HCT116 (cell line): ENCODE measurements at regions not wholly inside any gene's neighbourhood (a gene's known extent, or its start where the extent isn't known, plus 50 kb on each side); places are given as distances from the start of the nearest gene placed in this dataset.

Source experiments
- ATAC-seq: fragments of 200-7000 bp; cut with Tn5 transposase; 2 replicates; pipeline ENCODE4 v1.9.1; 2020; ENCODE audit warnings: mild to moderate bottlenecking, moderate library complexity
- BruUV-seq: library from RNA; stranded (reverse); fragments of 400-500 nt; replicated peaks from 2 replicates; lab custom pipeline; 2021; lab: Mats Ljungman, UMichigan
- CTCF ChIA-PET: fragments of 300-600 bp; sonication (Branson Sonifier 250); formaldehyde crosslinking; loops from one replicate; lab custom pipeline; 2021; ENCODE audit warnings: antibody characterized with exemption; lab: Charles Lee
- POLR2A ChIA-PET: fragments of 300-600, 350-600 bp; sonication (Branson Sonifier 250); formaldehyde crosslinking; loops from one replicate; lab custom pipeline; 2021; ENCODE audit warnings: antibody characterized with exemption; lab: Charles Lee
- RAD21 ChIA-PET, 2 experiments: fragments of 300-600 bp; sonication (Branson Sonifier 250); formaldehyde crosslinking; loops; one replicate each; lab custom pipeline; 2023; ENCODE audit warnings: low total read pairs in 2 of 2; ENCODE audit not compliant: uncharacterized antibody in 2 of 2, unreplicated experiment in 2 of 2, low non-redundant PET in 1 of 2; lab: Charles Lee
- DNase-seq: peaks from one replicate; pipeline ENCODE4 v3.0.0-alpha.2; 2010; ENCODE audit warnings: low read depth, low spot score
- H2AFZ ChIP-seq: fragments of 200-600 bp; shearing (Covaris generic), sonication (generic); 2 replicates; pipeline ENCODE4 v1.6.1; 2017; ENCODE audit warnings: low read depth, mixed run types, mixed read lengths, antibody characterized with exemption, low read length; ENCODE audit not compliant: poor library complexity, severe bottlenecking
- H3K27ac ChIP-seq: 2 replicates; pipeline ENCODE4 v1.5.1; 2012; ENCODE audit warnings: low read depth, low read length
- H3K27me3 ChIP-seq: fragments of 200-600 bp; sonication (generic); 2 replicates; pipeline ENCODE4 v1.6.1; 2016; ENCODE audit warnings: mixed run types, low read length, mixed read lengths; ENCODE audit not compliant: insufficient read depth
- H3K36me3 ChIP-seq, 2 experiments: fragments of 200-500 bp in 1 of 2; fragments of 200-600 bp in 1 of 2; sonication (Bioruptor generic) in 1 of 2; sonication (generic) in 1 of 2; 2 replicates each; pipeline versions ENCODE4 v1.5.1 to v1.6.1; 2014 to 2016; ENCODE audit warnings: low read length in 2 of 2, inconsistent platforms in 1 of 2, mixed read lengths in 1 of 2, mixed run types in 1 of 2; ENCODE audit not compliant: insufficient read depth in 2 of 2, control insufficient read depth in 1 of 2
- H3K4me1 ChIP-seq, 2 experiments: fragments of 200-600 bp in 1 of 2; sonication (generic) in 1 of 2; 2 replicates each; pipeline versions ENCODE4 v1.5.1 to v1.6.1; 2012 to 2017; ENCODE audit warnings: low read length in 2 of 2, inconsistent platforms in 1 of 2, mild to moderate bottlenecking in 1 of 2, mixed read lengths in 1 of 2, mixed run types in 1 of 2, moderate library complexity in 1 of 2; ENCODE audit not compliant: insufficient read depth in 2 of 2, control insufficient read depth in 1 of 2
- H3K4me2 ChIP-seq: fragments of 200-600 bp; sonication (generic); 2 replicates; pipeline ENCODE4 v1.6.1; 2017; ENCODE audit warnings: mixed run types, low read length, mixed read lengths
- H3K4me3 ChIP-seq, 2 experiments: fragments of 200-600 bp in 1 of 2; sonication (generic) in 1 of 2; replicated peaks in 1 of 2; 2 replicates each; pipeline ENCODE4 v1.5.1; 2011 to 2016; ENCODE audit warnings: low read length in 2 of 2, control low read depth in 1 of 2, low read depth in 1 of 2, mild to moderate bottlenecking in 1 of 2, mixed read lengths in 1 of 2, mixed run types in 1 of 2
- H3K79me2 ChIP-seq: fragments of 200-600 bp; sonication (generic); 2 replicates; pipeline ENCODE4 v1.6.1; 2017; ENCODE audit warnings: mild to moderate bottlenecking, mixed run types, low read length, moderate library complexity, mixed read lengths; ENCODE audit not compliant: insufficient read depth
- H3K9ac ChIP-seq: fragments of 200-600 bp; sonication (generic); 2 replicates; pipeline ENCODE4 v1.6.1; 2016; ENCODE audit warnings: low read length, mixed read lengths
- H3K9me2 ChIP-seq: fragments of 200-600 bp; sonication (generic), shearing (Covaris generic); 2 replicates; pipeline ENCODE4 v1.6.1; 2017; ENCODE audit warnings: mixed run types, mild to moderate bottlenecking, moderate library complexity; ENCODE audit not compliant: insufficient read depth
- H3K9me3 ChIP-seq, 2 experiments: fragments of 200-500 bp in 1 of 2; fragments of 200-600 bp in 1 of 2; sonication (Bioruptor generic) in 1 of 2; sonication (generic) in 1 of 2; 2 replicates each; pipeline ENCODE4 v1.6.1; 2014 to 2017; ENCODE audit warnings: low read length in 2 of 2, mixed read lengths in 2 of 2, inconsistent platforms in 1 of 2, low read depth in 1 of 2, mild to moderate bottlenecking in 1 of 2, mixed run types in 1 of 2, moderate library complexity in 1 of 2; ENCODE audit not compliant: control insufficient read depth in 1 of 2, insufficient read depth in 1 of 2
- H4K20me1 ChIP-seq: fragments of 200-600 bp; sonication (generic), shearing (Covaris generic); 2 replicates; pipeline ENCODE4 v1.6.1; 2017; ENCODE audit warnings: mixed run types, mild to moderate bottlenecking, moderate library complexity; ENCODE audit not compliant: insufficient read depth
- ATF3 ChIP-seq: IDR thresholded peaks from 2 replicates; pipeline ENCODE4 v1.6.1; 2012
- CBX3 ChIP-seq: IDR thresholded peaks from 2 replicates; pipeline ENCODE4 v1.6.1; 2012; ENCODE audit warnings: low read depth
- CEBPB ChIP-seq: IDR thresholded peaks from 2 replicates; pipeline ENCODE4 v1.6.1; 2012; ENCODE audit warnings: low read depth
- CTCF ChIP-seq, 3 experiments: fragments of 200-600 bp in 1 of 3; sonication (generic) in 1 of 3; IDR thresholded peaks in 2 of 3; conservative IDR thresholded peaks in 1 of 3; 2 replicates each; pipeline ENCODE4 v1.5.1; 2012 to 2017; ENCODE audit warnings: low read depth in 2 of 3, low read length in 2 of 3, antibody characterized with exemption in 1 of 3, borderline replicate concordance in 1 of 3, control low read depth in 1 of 3, mild to moderate bottlenecking in 1 of 3, mixed read lengths in 1 of 3, mixed run types in 1 of 3, moderate library complexity in 1 of 3; ENCODE audit not compliant: insufficient read depth in 1 of 3
- EGR1 ChIP-seq: IDR thresholded peaks from 2 replicates; pipeline ENCODE4 v1.6.1; 2012; ENCODE audit warnings: low read depth
- ELF1 ChIP-seq: IDR thresholded peaks from 2 replicates; pipeline ENCODE4 v1.6.1; 2012; ENCODE audit warnings: low read depth, borderline replicate concordance
- EZH2 ChIP-seq: fragments of 200-600 bp; sonication (generic); IDR thresholded peaks from 2 replicates; pipeline ENCODE4 v1.6.1; 2017; ENCODE audit warnings: antibody characterized with exemption, mixed run types
- EZH2phosphoT487 ChIP-seq: fragments of 200-600 bp; IDR thresholded peaks from 2 replicates; pipeline ENCODE4 v1.6.1; 2018; ENCODE audit warnings: antibody characterized with exemption, borderline replicate concordance
- FOSL1 ChIP-seq: IDR thresholded peaks from 2 replicates; pipeline ENCODE4 v1.6.1; 2012; ENCODE audit warnings: low read depth
- JUND ChIP-seq: IDR thresholded peaks from 2 replicates; pipeline ENCODE4 v1.6.1; 2012
- POLR2A ChIP-seq: IDR thresholded peaks from 2 replicates; pipeline ENCODE4 v1.7.0; 2011; ENCODE audit warnings: borderline replicate concordance; ENCODE audit not compliant: insufficient read depth, insufficient read length; ENCODE audit errors: extremely low read depth
- POLR2AphosphoS5 ChIP-seq: IDR thresholded peaks from 2 replicates; pipeline ENCODE4 v1.6.1; 2011; ENCODE audit warnings: mild to moderate bottlenecking, low read depth, low read length, moderate library complexity
- RAD21 ChIP-seq: IDR thresholded peaks from 2 replicates; pipeline ENCODE4 v1.6.1; 2012; ENCODE audit warnings: low read depth, mild to moderate bottlenecking
- SIN3A ChIP-seq: IDR thresholded peaks from 2 replicates; pipeline ENCODE4 v1.6.1; 2012; ENCODE audit warnings: low read depth
- SP1 ChIP-seq: IDR thresholded peaks from 2 replicates; pipeline ENCODE4 v1.6.1; 2012; ENCODE audit warnings: low read depth
- SRF ChIP-seq: IDR thresholded peaks from 2 replicates; pipeline ENCODE4 v1.6.1; 2012; ENCODE audit warnings: low read depth
- TCF7L2 ChIP-seq: IDR thresholded peaks from 2 replicates; pipeline ENCODE4 v1.7.0; 2011; ENCODE audit warnings: borderline replicate concordance, inconsistent platforms; ENCODE audit not compliant: insufficient read depth, insufficient read length; ENCODE audit errors: extremely low read depth
- YY1 ChIP-seq: IDR thresholded peaks from 2 replicates; pipeline ENCODE4 v1.6.1; 2011; ENCODE audit warnings: low read length, low read depth, moderate library complexity, mild to moderate bottlenecking; ENCODE audit not compliant: insufficient replicate concordance; ENCODE audit errors: extremely low read depth
- ZFX ChIP-seq: fragments of 450-650 bp; IDR thresholded peaks from 2 replicates; pipeline ENCODE4 v1.6.1; 2017
- ZNF274 ChIP-seq: fragments of 200-500 bp; sonication (Bioruptor generic); IDR thresholded peaks from 2 replicates; pipeline ENCODE4 v1.6.1; 2014; ENCODE audit warnings: mild to moderate bottlenecking, low read depth, low read length, inconsistent platforms
- intact Hi-C: fragments of 100-400 bp; cut with micrococcal nuclease; formaldehyde crosslinking; loops from 2 replicates; pipeline ENCODE4 v1.10.0; 2022

- POLR2A ChIA-PET, result no interaction called here
- CTCF ChIA-PET, result no interaction called here
- RAD21 ChIA-PET, result no interaction called here
- Histone ChIP-seq H3K36me3 (no peaks in the 10 kb centered on the region), H3K27ac (no peak overlapping the region), H3K4me3 (no peak overlapping the region), H3K9me3 (peaks cover 3% of the 10 kb centered on the region in 2 experiments; a peak in 2 of 4 replicates), H4K20me1 (no peaks in the 10 kb centered on the region), H2AFZ (no peak overlapping the region), H3K79me2 (no peaks in the 10 kb centered on the region), H3K4me1 (no peaks in the 10 kb centered on the region), H3K27me3 (no peaks in the 10 kb centered on the region), H3K4me2 (no peak overlapping the region), H3K9me2 (no peaks in the 10 kb centered on the region), H3K9ac (no peak overlapping the region)
- ATAC-seq (no peak), DNase-seq (no peak)
- no TSS peak for BruUV-seq
- no peak for TF ChIP-seq SP1
- TF ChIP-seq EZH2, result no peak
- TF ChIP-seq SRF, result no peak
- TF ChIP-seq JUND, result no peak
- TF ChIP-seq RAD21, result no peak
- no peak for TF ChIP-seq ZNF274
- no peak for TF ChIP-seq ATF3
- intact Hi-C loops, result no loop called here
Observed at GRCh38 chr16:59122262-59122537, 388.1 kb upstream of the GOT2 start.

- ATAC-seq, result no peak
- H3K9me2 ChIP-seq, result no peaks in the 10 kb centered on the region
- ChIA-PET CTCF (no interaction called here), RAD21 (no interaction called here), POLR2A (no interaction called here)
- no peak overlapping the region for H3K4me2 ChIP-seq
- no peak overlapping the region for H3K4me3 ChIP-seq
- BruUV-seq, result no TSS peak
- DNase-seq, result no peak
- no peak overlapping the region for H3K9ac ChIP-seq
- no peaks in the 10 kb centered on the region for H3K36me3 ChIP-seq
- H2AFZ ChIP-seq, result no peak overlapping the region
- no peaks in the 10 kb centered on the region for H4K20me1 ChIP-seq
- peaks cover 3 to 6% of the 10 kb centered on the region in 2 experiments; a peak in 2 of 4 replicates for H3K9me3 ChIP-seq
- no peaks in the 10 kb centered on the region for H3K27me3 ChIP-seq
- no peaks in the 10 kb centered on the region for H3K4me1 ChIP-seq
- H3K79me2 ChIP-seq, result no peaks in the 10 kb centered on the region
- H3K27ac ChIP-seq, result no peak overlapping the region
- intact Hi-C loops, result no loop called here
- no peak for TF ChIP-seq CEBPB
- no peak for TF ChIP-seq SP1
- TF ChIP-seq POLR2A, result no peak
- no peak for TF ChIP-seq ATF3
- no peak for TF ChIP-seq RAD21
- TF ChIP-seq EZH2, result no peak
- TF ChIP-seq FOSL1, result no peak
- TF ChIP-seq JUND, result no peak
- TF ChIP-seq POLR2AphosphoS5, result no peak
- no peak for TF ChIP-seq EGR1
- no peak for TF ChIP-seq SIN3A
- no peak for TF ChIP-seq TCF7L2
- TF ChIP-seq SRF, result no peak
- TF ChIP-seq CTCF (IDR thresholded peaks at IDR 0.05 in 2 of 3, conservative IDR thresholded peaks at IDR 0.05 in 1 of 3; ENCODE audit: borderline replicate concordance in 1 of 3, insufficient read depth in 1 of 3, low read depth in 2 of 3, low read length in 2 of 3), result no peak
- TF ChIP-seq ZNF274, result no peak
- no peak for TF ChIP-seq CBX3
- no peak for TF ChIP-seq ELF1
- TF ChIP-seq EZH2phosphoT487, result no peak
- TF ChIP-seq YY1, result no peak
- no peak for TF ChIP-seq ZFX
Observed at GRCh38 chr16:59121411-59122261, 387.5 kb upstream of the GOT2 start.
